Keratinocyte (primary cell): ENCODE measurements at regions not wholly inside any gene's neighbourhood (a gene's known extent, or its start where the extent isn't known, plus 50 kb on each side); places are given as distances from the start of the nearest gene placed in this dataset.

Experiments
- DNase-seq: peaks from one replicate; pipeline ENCODE4 v3.0.0-alpha.2; 2011; ENCODE audit warnings: low read depth, missing footprints, low spot score
- FAIRE-seq: peaks from 2 replicates; lab custom pipeline; 2011; peaks lifted over from hg19 to GRCh38; lab: Jason Lieb, UNC
- H2AFZ ChIP-seq: 2 replicates; pipeline ENCODE4 v1.6.0; 2012; ENCODE audit warnings: low read length, control low read depth, inconsistent platforms; ENCODE audit not compliant: control insufficient read depth
- H3K27ac ChIP-seq: 2 replicates; pipeline ENCODE4 v1.5.1; 2011; ENCODE audit warnings: low read length; ENCODE audit not compliant: control insufficient read depth, insufficient read depth
- H3K27me3 ChIP-seq: 3 replicates; pipeline ENCODE4 v1.6.0; 2011; ENCODE audit warnings: low read length; ENCODE audit not compliant: control insufficient read depth, insufficient read depth; ENCODE audit errors: extremely low read depth
- H3K36me3 ChIP-seq, 2 experiments: 2 replicates in 1 of 2; 3 replicates in 1 of 2; pipeline ENCODE4 v1.5.1; 2011; ENCODE audit warnings: low read length in 2 of 2, mild to moderate bottlenecking in 1 of 2; ENCODE audit not compliant: control insufficient read depth in 2 of 2, insufficient read depth in 2 of 2; ENCODE audit errors: extremely low read depth in 1 of 2
- H3K4me1 ChIP-seq: 3 replicates; pipeline ENCODE4 v1.5.1; 2011; ENCODE audit warnings: low read length; ENCODE audit not compliant: control insufficient read depth, insufficient read depth; ENCODE audit errors: extremely low read depth
- H3K4me2 ChIP-seq: 3 replicates; pipeline ENCODE4 v1.6.0; 2011; ENCODE audit warnings: low read depth, low read length; ENCODE audit not compliant: control insufficient read depth, insufficient read depth; ENCODE audit errors: extremely low read depth
- H3K4me3 ChIP-seq, 3 experiments: fragments of 200-600 bp in 1 of 3; sonication (generic) in 1 of 3; 2 replicates in 2 of 3; 3 replicates in 1 of 3; pipeline ENCODE4 v1.5.1; 2011 to 2016; ENCODE audit warnings: low read length in 3 of 3, mild to moderate bottlenecking in 3 of 3, control low read depth in 2 of 3, inconsistent platforms in 1 of 3, low read depth in 1 of 3, mixed read lengths in 1 of 3, mixed run types in 1 of 3, moderate library complexity in 1 of 3; ENCODE audit not compliant: control insufficient read depth in 2 of 3, insufficient read depth in 2 of 3; ENCODE audit errors: extremely low read depth in 1 of 3
- H3K79me2 ChIP-seq: 2 replicates; pipeline ENCODE4 v1.6.0; 2012; ENCODE audit warnings: low read length; ENCODE audit not compliant: control insufficient read depth, insufficient read depth
- H3K9ac ChIP-seq: 3 replicates; pipeline ENCODE4 v1.6.0; 2011; ENCODE audit warnings: low read length; ENCODE audit not compliant: control insufficient read depth, insufficient read depth; ENCODE audit errors: extremely low read depth
- H3K9me1 ChIP-seq: 3 replicates; pipeline ENCODE4 v1.6.0; 2011; ENCODE audit warnings: low read length; ENCODE audit not compliant: control insufficient read depth, insufficient read depth; ENCODE audit errors: extremely low read depth
- H3K9me3 ChIP-seq: 2 replicates; pipeline ENCODE4 v1.5.1; 2012; ENCODE audit warnings: low read depth, low read length; ENCODE audit not compliant: control insufficient read depth
- H4K20me1 ChIP-seq: 3 replicates; pipeline ENCODE4 v1.6.0; 2011; ENCODE audit warnings: low read length; ENCODE audit not compliant: control insufficient read depth, insufficient read depth; ENCODE audit errors: extremely low read depth
- CTCF ChIP-seq, 3 experiments: IDR thresholded peaks in 1 of 3; conservative IDR thresholded peaks in 1 of 3; optimal IDR thresholded peaks in 1 of 3; 2 replicates in 2 of 3; 3 replicates in 1 of 3; pipeline versions ENCODE3 to v1.5.1; 2011; ENCODE audit warnings: low read length in 3 of 3, mild to moderate bottlenecking in 3 of 3, moderate library complexity in 2 of 3, control low read depth in 1 of 3, inconsistent platforms in 1 of 3; ENCODE audit not compliant: insufficient read depth in 2 of 3; ENCODE audit errors: extremely low read depth in 1 of 3
- EZH2 ChIP-seq: IDR thresholded peaks from one replicate; pipeline ENCODE4 v1.6.1; 2012; ENCODE audit warnings: inconsistent platforms, mild to moderate bottlenecking, low read length, moderate library complexity
- dilution Hi-C: fragments of 300-500 bp; cut with MboI; formaldehyde crosslinking; loops from one replicate; pipeline ENCODE4 v1.7.0; 2020; ENCODE audit warnings: low sequenced_read_pairs; ENCODE audit not compliant: extremely low pct_ligation_motif_present

GRCh38 chr7:57343901-57344622 is 105.9 kb upstream of the ZNF716 start:
- Histone ChIP-seq H3K4me2 (no peak overlapping the region), H3K27me3 (no peaks in the 10 kb centered on the region), H4K20me1 (no peaks in the 10 kb centered on the region), H3K9me1 (no peaks in the 10 kb centered on the region), H3K4me1 (no peaks in the 10 kb centered on the region), H3K9ac (no peak overlapping the region), H2AFZ (no peak overlapping the region), H3K79me2 (no peaks in the 10 kb centered on the region), H3K27ac (no peak overlapping the region), H3K36me3 (no peaks in the 10 kb centered on the region), H3K9me3 (no peaks in the 10 kb centered on the region), H3K4me3 (no peak overlapping the region)
- TF ChIP-seq EZH2 (no peak), CTCF (optimal IDR thresholded peaks at IDR 0.05 in 1 of 3, IDR thresholded peaks at IDR 0.05 in 1 of 3, conservative IDR thresholded peaks at IDR 0.05 in 1 of 3; ENCODE audit: extremely low read depth in 1 of 3, insufficient read depth in 2 of 3, low read length in 3 of 3) (no peak)
- DNase-seq (no peak), FAIRE-seq (no peak)
- dilution Hi-C loops, result no loop called here

GRCh38 chr7:57344957-57345356 is 105.0 kb upstream of the ZNF716 start:
- no peaks in the 10 kb centered on the region for H3K4me1 ChIP-seq
- no peaks in the 10 kb centered on the region for H3K9me1 ChIP-seq
- no peak overlapping the region for H3K4me3 ChIP-seq
- H3K79me2 ChIP-seq, result no peaks in the 10 kb centered on the region
- no peak overlapping the region for H3K4me2 ChIP-seq
- no peaks in the 10 kb centered on the region for H3K36me3 ChIP-seq
- no peaks in the 10 kb centered on the region for H4K20me1 ChIP-seq
- no peaks in the 10 kb centered on the region for H3K27me3 ChIP-seq
- FAIRE-seq (no peak), DNase-seq (no peak)
- TF ChIP-seq CTCF (optimal IDR thresholded peaks at IDR 0.05 in 1 of 3, IDR thresholded peaks at IDR 0.05 in 1 of 3, conservative IDR thresholded peaks at IDR 0.05 in 1 of 3; ENCODE audit: extremely low read depth in 1 of 3, insufficient read depth in 2 of 3, low read length in 3 of 3) (no peak), EZH2 (no peak)
- H3K27ac ChIP-seq, result no peak overlapping the region
- dilution Hi-C loops, result no loop called here
- no peaks in the 10 kb centered on the region for H3K9me3 ChIP-seq
- H3K9ac ChIP-seq, result no peak overlapping the region
- H2AFZ ChIP-seq, result no peak overlapping the region
